H9 (cell line): ENCODE measurements at regions not wholly inside any gene's neighbourhood (a gene's known extent, or its start where the extent isn't known, plus 50 kb on each side); places are given as distances from the start of the nearest gene placed in this dataset.

Experiments used
- DNase-seq: peaks from one replicate; pipeline ENCODE4 v3.0.0-alpha.2; 2017
- H2AFZ ChIP-seq: one replicate; pipeline ENCODE4 v1.6.1; 2013; ENCODE audit warnings: mild to moderate bottlenecking, low read length, control low read depth, moderate library complexity
- H2AK5ac ChIP-seq: 2 replicates; pipeline ENCODE4 v1.6.1; 2013; ENCODE audit warnings: low read length, control low read depth, mixed read lengths; ENCODE audit not compliant: insufficient read length
- H2BK120ac ChIP-seq: one replicate; pipeline ENCODE4 v1.6.1; 2013; ENCODE audit warnings: low read depth, mild to moderate bottlenecking, low read length, control low read depth, inconsistent platforms; ENCODE audit not compliant: poor library complexity, severe bottlenecking
- H2BK12ac ChIP-seq: 2 replicates; pipeline ENCODE4 v1.6.1; 2013; ENCODE audit warnings: low read length, control low read depth, mixed read lengths, low read depth; ENCODE audit not compliant: insufficient read length
- H2BK15ac ChIP-seq: 2 replicates; pipeline ENCODE4 v1.6.1; 2013; ENCODE audit warnings: low read depth, low read length, control low read depth
- H2BK20ac ChIP-seq: one replicate; pipeline ENCODE4 v1.6.1; 2013; ENCODE audit warnings: low read depth, mild to moderate bottlenecking, low read length, control low read depth, inconsistent platforms; ENCODE audit not compliant: poor library complexity, severe bottlenecking
- H2BK5ac ChIP-seq: 2 replicates; pipeline ENCODE4 v1.6.1; 2013; ENCODE audit warnings: low read length, control low read depth, mixed read lengths; ENCODE audit not compliant: insufficient read length
- H3K14ac ChIP-seq: 2 replicates; pipeline ENCODE4 v1.6.1; 2013; ENCODE audit warnings: low read length, control low read depth; ENCODE audit not compliant: insufficient read depth
- H3K18ac ChIP-seq: 2 replicates; pipeline ENCODE4 v1.6.1; 2013; ENCODE audit warnings: low read depth, mild to moderate bottlenecking, mixed read lengths, low read length, control low read depth; ENCODE audit not compliant: insufficient read length
- H3K23ac ChIP-seq: 2 replicates; pipeline ENCODE4 v1.6.1; 2013; ENCODE audit warnings: low read length, control low read depth, mixed read lengths, low read depth; ENCODE audit not compliant: insufficient read length
- H3K23me2 ChIP-seq: 2 replicates; pipeline ENCODE4 v1.6.1; 2013; ENCODE audit warnings: low read depth, mild to moderate bottlenecking, mixed read lengths, low read length, control low read depth; ENCODE audit not compliant: insufficient read length, poor library complexity, severe bottlenecking
- H3K27ac ChIP-seq: 2 replicates; pipeline ENCODE4 v1.5.1; 2013; ENCODE audit warnings: low read length, control low read depth, mixed read lengths, low read depth; ENCODE audit not compliant: insufficient read length
- H3K27me3 ChIP-seq: 2 replicates; pipeline ENCODE4 v1.6.1; 2013; ENCODE audit warnings: low read length, control low read depth, inconsistent platforms; ENCODE audit not compliant: insufficient read depth
- H3K4ac ChIP-seq: 2 replicates; pipeline ENCODE4 v1.6.1; 2013; ENCODE audit warnings: low read depth, mild to moderate bottlenecking, control low read depth, inconsistent platforms, low read length, moderate library complexity
- H3K4me1 ChIP-seq: 2 replicates; pipeline ENCODE4 v1.6.1; 2013; ENCODE audit warnings: low read length, control low read depth, inconsistent platforms; ENCODE audit not compliant: insufficient read depth
- H3K4me2 ChIP-seq: 2 replicates; pipeline ENCODE4 v1.6.1; 2013; ENCODE audit warnings: low read length, control low read depth, mixed read lengths; ENCODE audit not compliant: insufficient read length, insufficient read depth
- H3K56ac ChIP-seq: 2 replicates; pipeline ENCODE4 v1.6.1; 2013; ENCODE audit warnings: low read depth, mild to moderate bottlenecking, mixed read lengths, low read length, control low read depth; ENCODE audit not compliant: insufficient read length
- H3K79me1 ChIP-seq: 2 replicates; pipeline ENCODE4 v1.6.1; 2013; ENCODE audit warnings: low read depth, mild to moderate bottlenecking, moderate library complexity, low read length, control low read depth, inconsistent platforms; ENCODE audit not compliant: insufficient read depth, poor library complexity, severe bottlenecking
- H3K79me2 ChIP-seq: 2 replicates; pipeline ENCODE4 v1.6.1; 2013; ENCODE audit warnings: low read length, control low read depth, inconsistent platforms; ENCODE audit not compliant: insufficient read depth
- H3K9ac ChIP-seq: 2 replicates; pipeline ENCODE4 v1.6.1; 2013; ENCODE audit warnings: low read length, control low read depth, mixed read lengths; ENCODE audit not compliant: insufficient read length; ENCODE audit errors: extremely low read depth
- H3K9me3 ChIP-seq: one replicate; pipeline ENCODE4 v1.6.1; 2013; ENCODE audit warnings: low read depth, low read length, inconsistent platforms; ENCODE audit not compliant: control insufficient read depth
- H3T11ph ChIP-seq: one replicate; pipeline ENCODE4 v1.6.1; 2013; ENCODE audit warnings: mild to moderate bottlenecking, low read length, control low read depth, inconsistent platforms
- H4K20me1 ChIP-seq: one replicate; pipeline ENCODE4 v1.6.1; 2013; ENCODE audit not compliant: control insufficient read depth, insufficient read length, insufficient read depth
- H4K5ac ChIP-seq: 2 replicates; pipeline ENCODE4 v1.6.1; 2013; ENCODE audit warnings: low read depth, mild to moderate bottlenecking, mixed read lengths, low read length, control low read depth; ENCODE audit not compliant: insufficient read length
- H4K8ac ChIP-seq: replicated peaks from 2 replicates; pipeline ENCODE4 v1.6.1; 2013; ENCODE audit warnings: low read length, control low read depth, mixed read lengths, low read depth; ENCODE audit not compliant: insufficient read length
- H4K91ac ChIP-seq: 2 replicates; pipeline ENCODE4 v1.6.1; 2013; ENCODE audit warnings: low read depth, mild to moderate bottlenecking, moderate library complexity, mixed read lengths, low read length, control low read depth; ENCODE audit not compliant: insufficient read length
- H3K27ac Mint-ChIP-seq, 3 experiments: 2 replicates in 2 of 3; 3 replicates in 1 of 3; pipeline ENCODE4 v1.8.0; 2020 to 2021; ENCODE audit warnings: mixed read lengths in 3 of 3, mild to moderate bottlenecking in 1 of 3, moderate library complexity in 1 of 3
- H3K27me3 Mint-ChIP-seq: 2 replicates; pipeline ENCODE4 v1.8.0; 2021; ENCODE audit warnings: low read depth, mild to moderate bottlenecking, moderate library complexity, mixed read lengths
- H3K36me3 Mint-ChIP-seq, 3 experiments: 2 replicates in 2 of 3; 3 replicates in 1 of 3; pipeline ENCODE4 v1.8.0; 2020 to 2021; ENCODE audit warnings: low read depth in 3 of 3, mixed read lengths in 3 of 3; ENCODE audit not compliant: insufficient read depth in 1 of 3
- H3K4me1 Mint-ChIP-seq, 2 experiments: 2 replicates each; pipeline ENCODE4 v1.8.0; 2020; ENCODE audit warnings: mixed read lengths in 2 of 2
- H3K4me3 Mint-ChIP-seq, 2 experiments: 2 replicates in 1 of 2; 3 replicates in 1 of 2; pipeline ENCODE4 v1.8.0; 2020 to 2021; ENCODE audit warnings: mild to moderate bottlenecking in 2 of 2, mixed read lengths in 2 of 2, moderate library complexity in 1 of 2
- H3K9me3 Mint-ChIP-seq, 2 experiments: 2 replicates in 1 of 2; 3 replicates in 1 of 2; pipeline ENCODE4 v1.8.0; 2020; ENCODE audit warnings: mild to moderate bottlenecking in 2 of 2, mixed read lengths in 2 of 2, moderate library complexity in 1 of 2
- CTCF ChIP-seq: fragments of 200-600 bp; sonication (generic); conservative IDR thresholded peaks from 3 replicates; pipeline ENCODE4 v1.8.0; 2021; ENCODE audit warnings: antibody characterized with exemption, mild to moderate bottlenecking
- WGBS: extraction: QIAGEN DNeasy Blood & Tissue Kit; methylation state at CpG from one replicate; pipeline ENCODE4 v1.1.7; 2013; ENCODE audit warnings: missing lambda C conversion rate, low lambda C conversion rate, mixed read lengths; ENCODE audit not compliant: insufficient read length; ENCODE audit errors: extremely low coverage; 5-methylcytosine and 5-hydroxymethylcytosine counted together

- H3K27ac Mint-ChIP-seq = no peak overlapping the region; a peak in 1 of 7 replicates
- no peak overlapping the region for H2BK12ac ChIP-seq
Measured at GRCh38 chr2:60400462-60401246, 152.8 kb downstream of the BCL11A start.

More at GRCh38 chr2:60400462-60401246, 152.8 kb downstream of the BCL11A start:
- Histone ChIP-seq H4K91ac (no peak overlapping the region), H2BK15ac (no peak overlapping the region), H3K79me1 (no peaks in the 10 kb centered on the region), H3K4ac (no peak overlapping the region), H2BK20ac (no peak overlapping the region), H3K23me2 (no peaks in the 10 kb centered on the region), H4K8ac (no peak overlapping the region), H3K27me3 (no peaks in the 10 kb centered on the region), H4K5ac (no peak overlapping the region), H3K9ac (no peak overlapping the region), H2BK5ac (no peak overlapping the region), H3K79me2 (no peaks in the 10 kb centered on the region), H3K4me1 (no peaks in the 10 kb centered on the region), H3K18ac (no peak overlapping the region), H3K14ac (no peak overlapping the region), H4K20me1 (no peaks in the 10 kb centered on the region), H2AFZ (no peak overlapping the region), H3K23ac (no peak overlapping the region), H3K27ac (no peak overlapping the region), H3T11ph (no peak overlapping the region), H2BK120ac (no peak overlapping the region), H3K9me3 (no peaks in the 10 kb centered on the region), H3K56ac (no peak overlapping the region), H2AK5ac (no peak overlapping the region), H3K4me2 (no peak overlapping the region)
- H3K9me3 Mint-ChIP-seq = no peaks in the 10 kb centered on the region
- no peaks in the 10 kb centered on the region for H3K36me3 Mint-ChIP-seq
- DNase-seq = no peak
- no peak for TF ChIP-seq CTCF
- WGBS = no CpG with 5 or more reads among the region's 7 CpGs
- peaks cover 13 to 20% of the 10 kb centered on the region in 2 experiments for H3K4me1 Mint-ChIP-seq
- no peak overlapping the region for H3K4me3 Mint-ChIP-seq
- peaks cover 8% of the 10 kb centered on the region for H3K27me3 Mint-ChIP-seq
